ENCODE measurements at regions not wholly inside any gene's neighbourhood (a gene's known extent, or its start where the extent isn't known, plus 50 kb on each side); places are given as distances from the start of the nearest gene placed in this dataset.

GRCh38 chr5:73292816-73293459 is 119.9 kb downstream of the TMEM174 start:
- Histone ChIP-seq H4K91ac (ENCODE audit: insufficient read depth, low read depth, low read length) (no peak overlapping the region), H2BK120ac (ENCODE audit: low read depth, low read length) (no peak overlapping the region), H4K5ac (ENCODE audit: low read depth, low read length) (no peak overlapping the region), H2AK9ac (replicated peaks; ENCODE audit: low read depth, low read length, poor library complexity) (no peak overlapping the region), H3K14ac (replicated peaks; ENCODE audit: low read depth, low read length) (no peak overlapping the region), H3K56ac (ENCODE audit: extremely low read depth, insufficient read depth, low read length) (no peak overlapping the region), H4K8ac (ENCODE audit: low read depth in 2 of 2, low read length in 2 of 2) (no peak overlapping the region), H4K20me1 (ENCODE audit: insufficient read depth, low read length) (no peaks in the 10 kb centered on the region), H2BK20ac (ENCODE audit: low read depth, low read length) (no peak overlapping the region), H2AK5ac (ENCODE audit: low read depth, low read length) (no peak overlapping the region), H3K79me1 (ENCODE audit: low read depth in 1 of 2, low read length in 2 of 2) (no peaks in the 10 kb centered on the region), H3K36me3 (ENCODE audit: control insufficient read depth, insufficient read depth, low read length) (no peaks in the 10 kb centered on the region), H2BK5ac (ENCODE audit: low read depth, low read length, poor library complexity, severe bottlenecking) (no peak overlapping the region), H3K4me2 (ENCODE audit: low read depth, low read length) (no peak overlapping the region), H3K4me1 (ENCODE audit: control insufficient read depth, insufficient read depth, low read length) (peaks cover 5% of the 10 kb centered on the region; the same call in 1 of the 2 replicates), H2BK15ac (ENCODE audit: low read depth, low read length) (no peak overlapping the region), H3K23ac (ENCODE audit: low read depth, low read length) (no peak overlapping the region), H3K27ac (ENCODE audit: insufficient read depth, low read length) (no peak overlapping the region), H3K9me3 (ENCODE audit: control insufficient read depth, insufficient read depth, low read length) (no peaks in the 10 kb centered on the region), H3K27me3 (ENCODE audit: control insufficient read depth, insufficient read depth, low read length) (peaks cover 16% of the 10 kb centered on the region), H3K4ac (ENCODE audit: low read depth, low read length) (no peak overlapping the region), H3K9me1 (ENCODE audit: insufficient read depth, low read length) (peaks cover 3% of the 10 kb centered on the region), H3K18ac (ENCODE audit: low read depth, low read length) (no peak overlapping the region), H3K9ac (ENCODE audit: low read depth, low read length) (no peak overlapping the region), H2AFZ (replicated peaks; ENCODE audit: low read length, poor library complexity) (no peak overlapping the region), H3K4me3 (ENCODE audit: insufficient read depth, low read depth, low read length) (no peak overlapping the region)
- no TSS peak for BruUV-seq (replicated peaks)
- in situ Hi-C loops (cut with MboI; ENCODE audit: low sequenced_read_pairs): no loop called here
- CTCF ChIA-PET: interaction anchor here (0.6 kb wide), 1 partner anchor 42 kb away, joined by 3 read pairs; no protein-coding TSS in a partner anchor
- POLR2A ChIA-PET (ENCODE audit: unreplicated experiment): no interaction called here
- intact Hi-C loops (cut with micrococcal nuclease): no loop called here
- WGBS, 2 experiments (ENCODE audit: extremely low coverage in 2 of 2, insufficient read length in 1 of 2): 80% methylated on average over 1 of the region's 7 CpGs; no CpG with 5 or more reads in 1 of the 2 experiments
- ATAC-seq (ENCODE audit: low read depth) (no peak), DNase-seq (no peak)
- TF ChIP-seq MAZ (IDR thresholded peaks at IDR 0.05; ENCODE audit: borderline replicate concordance, low read depth, low read length) (no peak), NFE2L2 (IDR thresholded peaks at IDR 0.05; ENCODE audit: low read depth, low read length) (no peak), RCOR1 (IDR thresholded peaks at IDR 0.05; ENCODE audit: insufficient replicate concordance, low read length) (no peak), USF2 (IDR thresholded peaks at IDR 0.05; ENCODE audit: low read depth, low read length) (no peak), RAD21 (IDR thresholded peaks at IDR 0.05; ENCODE audit: low read length) (no peak), POLR2A (IDR thresholded peaks at IDR 0.05; ENCODE audit: low read depth, low read length) (no peak), MAFK (IDR thresholded peaks at IDR 0.05; ENCODE audit: low read depth, low read length) (no peak), BHLHE40 (IDR thresholded peaks at IDR 0.05; ENCODE audit: low read depth, low read length) (no peak), ELK1 (IDR thresholded peaks at IDR 0.05; ENCODE audit: borderline replicate concordance, low read depth, low read length) (no peak), CHD1 (IDR thresholded peaks at IDR 0.05; ENCODE audit: low read depth, low read length) (no peak), RFX5 (IDR thresholded peaks at IDR 0.05; ENCODE audit: low read depth, low read length) (no peak), SMC3 (IDR thresholded peaks at IDR 0.05; ENCODE audit: low read depth, low read length) (no peak), MXI1 (IDR thresholded peaks at IDR 0.05; ENCODE audit: borderline replicate concordance, low read depth, low read length) (no peak), CTCF (conservative IDR thresholded peaks at IDR 0.05; ENCODE audit: low read depth, low read length) (no peak), FOS (IDR thresholded peaks at IDR 0.05; ENCODE audit: low read depth, low read length) (no peak), CEBPB (IDR thresholded peaks at IDR 0.05; ENCODE audit: low read depth, low read length) (no peak)
- dilution Hi-C loops (cut with HindIII; ENCODE audit: low sequenced_read_pairs, unreplicated experiment): no loop called here

Data from IMR-90 (cell line).